ENCODE measurements at regions not wholly inside any gene's neighbourhood (a gene's known extent, or its start where the extent isn't known, plus 50 kb on each side); places are given as distances from the start of the nearest gene placed in this dataset.
"Not testable (repeated sequence)": the region's sequence is repeated elsewhere in the genome, so short reads cannot be mapped to it uniquely, and the experiment has no call there.

DNA sequence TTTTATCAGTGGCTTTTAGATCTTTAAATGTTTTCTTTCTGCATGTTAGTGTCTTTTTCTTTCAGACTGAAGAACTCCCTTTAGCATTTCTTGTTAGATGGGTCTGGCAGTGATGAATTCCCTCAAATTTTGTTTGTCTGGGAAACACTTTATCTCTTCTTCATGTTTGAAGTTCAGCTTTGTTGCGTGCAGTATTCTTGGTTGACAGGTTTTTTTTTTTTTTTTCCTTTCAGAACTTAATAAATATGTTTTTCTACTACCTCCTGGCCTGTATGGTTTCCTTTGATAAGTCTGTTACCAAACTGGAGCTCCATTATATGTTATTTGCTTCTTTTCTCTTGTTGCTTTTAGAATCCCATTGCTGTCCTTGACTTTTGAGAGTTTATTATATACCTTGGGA is 89.8 kb upstream of the ACKR3 start:
- TF ChIP-seq, protein P1, sequence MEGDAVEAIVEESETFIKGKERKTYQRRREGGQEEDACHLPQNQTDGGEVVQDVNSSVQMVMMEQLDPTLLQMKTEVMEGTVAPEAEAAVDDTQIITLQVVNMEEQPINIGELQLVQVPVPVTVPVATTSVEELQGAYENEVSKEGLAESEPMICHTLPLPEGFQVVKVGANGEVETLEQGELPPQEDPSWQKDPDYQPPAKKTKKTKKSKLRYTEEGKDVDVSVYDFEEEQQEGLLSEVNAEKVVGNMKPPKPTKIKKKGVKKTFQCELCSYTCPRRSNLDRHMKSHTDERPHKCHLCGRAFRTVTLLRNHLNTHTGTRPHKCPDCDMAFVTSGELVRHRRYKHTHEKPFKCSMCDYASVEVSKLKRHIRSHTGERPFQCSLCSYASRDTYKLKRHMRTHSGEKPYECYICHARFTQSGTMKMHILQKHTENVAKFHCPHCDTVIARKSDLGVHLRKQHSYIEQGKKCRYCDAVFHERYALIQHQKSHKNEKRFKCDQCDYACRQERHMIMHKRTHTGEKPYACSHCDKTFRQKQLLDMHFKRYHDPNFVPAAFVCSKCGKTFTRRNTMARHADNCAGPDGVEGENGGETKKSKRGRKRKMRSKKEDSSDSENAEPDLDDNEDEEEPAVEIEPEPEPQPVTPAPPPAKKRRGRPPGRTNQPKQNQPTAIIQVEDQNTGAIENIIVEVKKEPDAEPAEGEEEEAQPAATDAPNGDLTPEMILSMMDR (IDR thresholded peaks at IDR 0.05; ENCODE audit: control insufficient read depth, insufficient read depth, low read depth, low read length, missing control alignments), result no peak

DNA sequence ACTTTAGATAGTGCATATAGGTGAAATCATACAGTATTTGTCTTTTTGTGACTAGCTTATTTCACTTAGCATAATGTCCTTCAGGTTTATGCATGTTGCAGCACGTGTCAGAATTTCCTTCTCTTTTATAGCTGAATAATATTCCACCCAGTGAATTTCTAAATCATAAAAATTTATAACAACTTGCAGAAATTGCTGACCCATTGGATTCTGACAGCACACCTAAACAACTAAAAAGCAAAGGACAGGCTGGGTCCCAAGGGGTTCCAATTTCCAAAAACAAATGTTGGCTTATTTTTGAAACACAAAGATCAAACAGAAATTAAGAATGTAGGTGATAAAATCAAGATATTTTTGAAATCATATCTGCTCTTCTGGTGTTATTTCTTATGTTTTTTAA is 86.5 kb upstream of the ACKR3 start:
- H3K4me3 ChIP-seq (ENCODE audit: control insufficient read depth, low read depth, low read length), result no peak overlapping the region
- TF ChIP-seq, protein P1 (IDR thresholded peaks at IDR 0.05; ENCODE audit: control insufficient read depth, insufficient read depth, low read depth, low read length, missing control alignments), result no peak
- DNase-seq (ENCODE audit: low read depth), result no peak

More for the DNA sequence above, 89.8 kb upstream of the ACKR3 start:
- no peak for DNase-seq (ENCODE audit: low read depth)
- no peak overlapping the region for H3K4me3 ChIP-seq (ENCODE audit: control insufficient read depth, low read depth, low read length)

DNA sequence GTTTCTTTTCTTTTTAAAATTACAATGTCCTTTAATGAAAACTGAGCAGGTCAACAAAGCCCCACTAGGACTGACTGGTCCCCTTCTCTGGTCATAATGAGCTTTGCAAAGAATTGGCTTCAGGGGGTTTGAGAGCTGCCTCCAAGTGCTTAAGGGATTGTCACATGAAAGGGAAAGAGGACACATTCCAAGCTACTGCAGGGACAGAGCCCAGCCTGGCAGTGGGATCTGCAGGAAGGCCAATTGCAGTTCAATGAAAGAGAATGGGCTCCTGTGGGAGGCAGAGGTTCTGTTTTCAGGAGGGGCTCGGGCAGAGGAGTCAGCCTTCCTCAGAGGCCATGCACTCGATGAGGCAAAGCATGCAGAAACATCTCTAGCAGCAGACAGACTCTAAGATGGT is 84.1 kb upstream of the ACKR3 start:
- DNase-seq (ENCODE audit: low read depth), result no peak
- no peak overlapping the region for H3K4me3 ChIP-seq (ENCODE audit: control insufficient read depth, low read depth, low read length)
- TF ChIP-seq, protein P1 (IDR thresholded peaks at IDR 0.05; ENCODE audit: control insufficient read depth, insufficient read depth, low read depth, low read length, missing control alignments), result no peak

- DNase-seq (ENCODE audit: low read depth); H3K4me3 ChIP-seq (ENCODE audit: control insufficient read depth, low read depth, low read length): not testable (repeated sequence)
Observed at GRCh38 chr2:236489083-236489482, 80.5 kb upstream of the ACKR3 start.

DNA sequence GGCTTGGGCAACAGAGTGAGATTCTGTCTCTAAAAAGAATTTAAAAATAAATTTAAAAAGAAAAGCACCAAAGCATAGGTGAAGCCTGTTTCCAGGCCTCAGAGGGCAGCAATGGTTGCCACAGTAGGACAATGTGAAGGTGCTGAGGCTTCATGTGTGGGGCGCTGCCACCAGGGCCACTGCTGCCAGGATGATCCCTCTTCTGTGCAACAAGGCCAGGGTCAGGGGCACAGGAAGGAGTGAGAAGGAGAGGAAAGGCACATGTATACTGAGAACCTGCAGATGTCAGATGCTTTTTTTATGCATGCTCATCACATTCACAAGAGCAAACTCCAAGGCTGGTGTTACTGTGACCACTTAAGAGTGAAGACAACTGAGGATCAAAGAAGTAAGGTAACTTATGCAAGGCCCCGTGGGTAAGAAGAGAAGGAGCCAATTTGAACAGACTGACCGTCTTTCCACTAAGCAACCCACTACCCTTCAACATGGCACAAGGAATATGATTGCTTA is 79.7 kb upstream of the ACKR3 start:
- no peak for DNase-seq (ENCODE audit: low read depth)
- TF ChIP-seq, protein P1 (IDR thresholded peaks at IDR 0.05; ENCODE audit: control insufficient read depth, insufficient read depth, low read depth, low read length, missing control alignments), result no peak
- no peak overlapping the region for H3K4me3 ChIP-seq (ENCODE audit: control insufficient read depth, low read depth, low read length)

- no peak for DNase-seq (ENCODE audit: low read depth)
- TF ChIP-seq, protein P1 (IDR thresholded peaks at IDR 0.05; ENCODE audit: control insufficient read depth, insufficient read depth, low read depth, low read length, missing control alignments), result no peak
- no peak overlapping the region for H3K4me3 ChIP-seq (ENCODE audit: control insufficient read depth, low read depth, low read length)
Observed at GRCh38 chr2:236496340-236496739, 73.3 kb upstream of the ACKR3 start.

DNA sequence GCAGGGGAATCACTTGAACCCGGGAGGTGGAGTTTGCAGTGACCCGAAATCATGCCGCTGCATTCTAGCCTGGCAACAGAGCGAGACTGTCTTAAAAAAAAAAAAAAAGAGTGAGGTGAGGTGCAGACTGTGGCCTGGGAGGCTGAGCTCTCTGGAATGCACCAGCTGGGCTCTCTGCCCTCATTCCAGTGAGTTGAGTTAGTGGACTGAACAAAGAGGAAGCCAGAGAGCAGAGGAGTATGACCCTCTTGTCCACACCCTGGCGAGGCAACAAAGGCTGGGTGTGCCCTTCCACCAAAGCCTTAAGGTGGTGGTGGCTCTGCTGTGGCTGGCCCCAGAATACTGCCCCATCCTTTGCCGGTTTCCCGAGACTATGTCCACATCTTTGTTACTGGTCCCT is 71.3 kb upstream of the ACKR3 start:
- TF ChIP-seq, protein P1 (IDR thresholded peaks at IDR 0.05; ENCODE audit: control insufficient read depth, insufficient read depth, low read depth, low read length, missing control alignments), result no peak
- no peak for DNase-seq (ENCODE audit: low read depth)
- no peak overlapping the region for H3K4me3 ChIP-seq (ENCODE audit: control insufficient read depth, low read depth, low read length)

Data from AG09309 (cell line).